Thyroid gland (tissue), 4 donors: ENCODE measurements at regions not wholly inside any gene's neighbourhood (a gene's known extent, or its start where the extent isn't known, plus 50 kb on each side); places are given as distances from the start of the nearest gene placed in this dataset.
A peak's percentile ranks its signal among the peaks of the same experiment; 100 is the strongest.

Experiments
- DNase-seq, 2 donors: peaks; one replicate each; pipeline ENCODE4 v3.0.0-alpha.2; 2019
- H3K27ac ChIP-seq, 3 donors: fragments of 200-600 bp; sonication (generic); 1 replicate in 2 of 3; 2 replicates in 1 of 3; pipeline ENCODE4 v1.5.1; 2016 to 2019; ENCODE audit warnings: mild to moderate bottlenecking in 1 of 3, moderate library complexity in 1 of 3
- H3K27me3 ChIP-seq: fragments of 200-600 bp; sonication (generic); one replicate; pipeline ENCODE4 v1.5.1; 2019
- H3K36me3 ChIP-seq, 2 donors: fragments of 200-600 bp; sonication (generic); one replicate each; pipeline ENCODE4 v1.5.1; 2016 to 2019
- H3K4me1 ChIP-seq, 2 donors: fragments of 200-600 bp; sonication (generic); one replicate each; pipeline ENCODE4 v1.5.1; 2017 to 2019
- H3K4me3 ChIP-seq, 3 donors: fragments of 200-600 bp; sonication (generic); replicated peaks in 1 of 3; 1 replicate in 2 of 3; 2 replicates in 1 of 3; pipeline ENCODE4 v1.5.1; 2016; ENCODE audit warnings: mild to moderate bottlenecking in 1 of 3
- H3K9me3 ChIP-seq: fragments of 200-600 bp; sonication (generic); one replicate; pipeline ENCODE4 v1.5.1; 2017
- CTCF ChIP-seq, 6 experiments: fragments of 200-600 bp in 3 of 6; fragments of 450-650 bp in 3 of 6; sonication (generic) in 3 of 6; IDR thresholded peaks; one replicate each; pipeline ENCODE4 v1.5.1; 2016 to 2019; ENCODE audit warnings: antibody characterized with exemption in 6 of 6, mild to moderate bottlenecking in 2 of 6, inconsistent platforms in 1 of 6, moderate library complexity in 1 of 6
- POLR2A ChIP-seq, 2 donors: fragments of 450-650 bp; IDR thresholded peaks; one replicate each; pipeline ENCODE4 v1.6.1; 2017; ENCODE audit warnings: antibody characterized with exemption in 2 of 2, mild to moderate bottlenecking in 2 of 2, moderate library complexity in 1 of 2
- WGBS, 2 donors: methylation state at CpG; one replicate each; pipeline ENCODE4 v1.1.5; 2017; 5-methylcytosine and 5-hydroxymethylcytosine counted together
- intact Hi-C: fragments of 100-400 bp; cut with DNase I; formaldehyde crosslinking; loops from one replicate; pipeline ENCODE4 v1.15.1; 2023

- H3K4me1 ChIP-seq = peaks cover 64 to 81% of the 10 kb centered on the region in 2 donors
- intact Hi-C loops = loop anchor here (10.0 kb wide), 1 partner anchor 174 kb away; no protein-coding TSS in a partner anchor
- no peaks in the 10 kb centered on the region for H3K27me3 ChIP-seq
- DNase-seq = no peak
- H3K4me3 ChIP-seq = no peak overlapping the region
- H3K9me3 ChIP-seq = no peaks in the 10 kb centered on the region
- no peaks in the 10 kb centered on the region for H3K36me3 ChIP-seq
- TF ChIP-seq POLR2A (IDR thresholded peaks at IDR 0.05) (no peak), CTCF (IDR thresholded peaks at IDR 0.05) (no peak)
- 73 to 82% methylated on average over 9 of the region's 9 CpGs for WGBS, 2 donors
- H3K27ac ChIP-seq = peak overlapping the region; percentile 35 to 83 (median 55)
These were observed 178.8 kb downstream of the ACKR3 start for GRCh38 chr2:236748385-236748784.

GRCh38 chr2:236748801-236749200 lies 179.2 kb downstream of the ACKR3 start:
- H3K9me3 ChIP-seq = no peaks in the 10 kb centered on the region
- H3K27me3 ChIP-seq = no peaks in the 10 kb centered on the region
- intact Hi-C loops = loop anchor here (10.0 kb wide), 1 partner anchor 174 kb away; no protein-coding TSS in a partner anchor
- TF ChIP-seq CTCF (IDR thresholded peaks at IDR 0.05) (no peak), POLR2A (IDR thresholded peaks at IDR 0.05) (no peak)
- H3K27ac ChIP-seq = peak overlapping the region in 2 of 3 donors; percentile 55 to 83
- H3K4me1 ChIP-seq = peaks cover 68 to 84% of the 10 kb centered on the region in 2 donors
- whole genome bisulfite sequencing, 2 donors = 40 to 52% methylated on average over 6 to 7 of the region's 7 CpGs
- H3K4me3 ChIP-seq = no peak overlapping the region
- peak; percentile 83 to 92 for DNase-seq
- H3K36me3 ChIP-seq = no peaks in the 10 kb centered on the region

- no peaks in the 10 kb centered on the region for H3K36me3 ChIP-seq
- H3K4me3 ChIP-seq = no peak overlapping the region
- H3K4me1 ChIP-seq = peaks cover 68 to 84% of the 10 kb centered on the region in 2 donors
- no peaks in the 10 kb centered on the region for H3K9me3 ChIP-seq
- intact Hi-C loops = loop anchor here (10.0 kb wide), 1 partner anchor 175 kb away; no protein-coding TSS in a partner anchor
- peak overlapping the region in 2 of 3 donors; percentile 55 to 83 for H3K27ac ChIP-seq
- TF ChIP-seq CTCF (IDR thresholded peaks at IDR 0.05) (no peak), POLR2A (IDR thresholded peaks at IDR 0.05) (no peak)
- WGBS, 2 donors = 42 to 56% methylated on average over 4 of the region's 4 CpGs
- DNase-seq = peak in 1 of 2 donors; percentile 47
- H3K27me3 ChIP-seq = no peaks in the 10 kb centered on the region
These were observed 179.7 kb downstream of the ACKR3 start for GRCh38 chr2:236749346-236749745.

GRCh38 chr2:236752096-236752495 lies 182.5 kb downstream of the ACKR3 start:
- Histone ChIP-seq H3K9me3 (no peaks in the 10 kb centered on the region), H3K27me3 (no peaks in the 10 kb centered on the region), H3K4me1 (peaks cover 63 to 77% of the 10 kb centered on the region in 2 donors), H3K4me3 (no peak overlapping the region), H3K27ac (peak overlapping the region; percentile 60 to 83 (median 81)), H3K36me3 (no peaks in the 10 kb centered on the region)
- intact Hi-C loops = no loop called here
- peak; percentile 38 to 70 for DNase-seq
- 83 to 85% methylated on average over 11 of the region's 11 CpGs for WGBS, 2 donors
- no peak for TF ChIP-seq CTCF (IDR thresholded peaks at IDR 0.05)

- no peaks in the 10 kb centered on the region for H3K36me3 ChIP-seq
- 33 to 43% methylated on average over 5 of the region's 5 CpGs for WGBS, 2 donors
- TF ChIP-seq POLR2A (IDR thresholded peaks at IDR 0.05) = no peak
- no peak for TF ChIP-seq CTCF (IDR thresholded peaks at IDR 0.05)
- H3K9me3 ChIP-seq = no peaks in the 10 kb centered on the region
- no peaks in the 10 kb centered on the region for H3K27me3 ChIP-seq
- no peak overlapping the region for H3K4me3 ChIP-seq
- peaks cover 46 to 68% of the 10 kb centered on the region in 2 donors for H3K4me1 ChIP-seq
- DNase-seq = no peak
- H3K27ac ChIP-seq = peak overlapping the region; percentile 60 to 83 (median 81)
- intact Hi-C loops = no loop called here
These were observed 184.1 kb downstream of the ACKR3 start for GRCh38 chr2:236753606-236754270.
